ENCODE measurements at regions not wholly inside any gene's neighbourhood (a gene's known extent, or its start where the extent isn't known, plus 50 kb on each side); places are given as distances from the start of the nearest gene placed in this dataset.

DNA sequence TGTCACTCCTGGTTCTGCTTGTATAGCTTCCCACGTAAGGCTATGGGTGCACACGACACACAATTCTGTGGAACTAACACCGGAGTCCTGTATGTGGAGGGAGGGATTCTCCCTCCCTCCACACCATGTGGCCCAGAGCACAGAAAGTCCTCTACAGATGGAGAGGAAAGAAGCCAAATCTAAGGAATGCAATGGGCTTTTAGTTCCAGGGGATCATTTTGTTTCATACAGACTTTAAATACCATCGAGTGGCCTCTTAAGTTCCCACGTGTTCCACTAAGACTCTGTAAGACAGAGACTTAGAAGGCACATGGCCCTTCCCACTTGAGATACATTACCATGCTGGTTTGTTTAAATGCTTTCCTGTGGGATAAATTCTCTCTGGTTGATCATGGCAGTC, 156.0 kb downstream of the TGFB2 start:
- TF ChIP-seq, protein P1, sequence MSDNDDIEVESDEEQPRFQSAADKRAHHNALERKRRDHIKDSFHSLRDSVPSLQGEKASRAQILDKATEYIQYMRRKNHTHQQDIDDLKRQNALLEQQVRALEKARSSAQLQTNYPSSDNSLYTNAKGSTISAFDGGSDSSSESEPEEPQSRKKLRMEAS (IDR thresholded peaks at IDR 0.05; ENCODE audit: low read depth, low read length): no peak
- TF ChIP-seq CTCF (IDR thresholded peaks at IDR 0.05; ENCODE audit: low read depth, low read length) (no peak), POLR2A (IDR thresholded peaks at IDR 0.05; ENCODE audit: extremely low read depth, insufficient read length) (no peak)

Data from NB4 (cell line).